CD4-positive, alpha-beta T cell (primary cell): ENCODE measurements at regions not wholly inside any gene's neighbourhood (a gene's known extent, or its start where the extent isn't known, plus 50 kb on each side); places are given as distances from the start of the nearest gene placed in this dataset.

Experiments used
- ATAC-seq: fragments of 200-7000 bp; cut with Tn5 transposase; one replicate; pipeline ENCODE4 v1.10.0; 2022; ENCODE audit warnings: mild to moderate bottlenecking; ENCODE audit not compliant: poor library complexity
- CTCF ChIA-PET: fragments of 350-600 bp; sonication (Branson Sonifier 250); formaldehyde crosslinking; loops from one replicate; lab custom pipeline; 2021; ENCODE audit warnings: antibody characterized with exemption, inconsistent platforms; lab: Charles Lee
- POLR2A ChIA-PET: fragments of 350-600 bp; sonication (Branson Sonifier 250); formaldehyde crosslinking; loops from one replicate; lab custom pipeline; 2021; ENCODE audit warnings: antibody characterized with exemption, inconsistent platforms; lab: Charles Lee
- DNase-seq, 14 experiments: peaks; one replicate each; pipeline ENCODE4 v3.0.0-alpha.2; 2013 to 2020; ENCODE audit warnings: mixed read lengths in 2 of 14
- H3K27ac ChIP-seq, 2 donors: one replicate each; pipeline versions ENCODE4 v1.5.1 to v1.7.0; 2013; ENCODE audit warnings: low read length in 2 of 2, low read depth in 1 of 2, mild to moderate bottlenecking in 1 of 2
- H3K27me3 ChIP-seq, 2 experiments: 1 replicate in 1 of 2; 2 replicates in 1 of 2; pipeline versions ENCODE4 v1.6.1 to v1.7.0; 2013; ENCODE audit warnings: low read length in 2 of 2, control low read depth in 1 of 2, mild to moderate bottlenecking in 1 of 2, moderate library complexity in 1 of 2; ENCODE audit not compliant: insufficient read depth in 2 of 2, control insufficient read depth in 1 of 2
- H3K36me3 ChIP-seq: one replicate; pipeline ENCODE4 v1.6.1; 2013; ENCODE audit warnings: low read length, control low read depth; ENCODE audit not compliant: insufficient read depth
- H3K4me1 ChIP-seq: one replicate; pipeline ENCODE4 v1.6.1; 2013; ENCODE audit warnings: low read length, control low read depth; ENCODE audit not compliant: insufficient read depth
- H3K4me3 ChIP-seq: one replicate; pipeline ENCODE4 v1.5.1; 2013; ENCODE audit warnings: mild to moderate bottlenecking, low read length, moderate library complexity
- H3K9me3 ChIP-seq, 2 experiments: 1 replicate in 1 of 2; 2 replicates in 1 of 2; pipeline versions ENCODE4 v1.6.1 to v1.7.0; 2013; ENCODE audit warnings: low read length in 2 of 2, mild to moderate bottlenecking in 2 of 2, control low read depth in 1 of 2, moderate library complexity in 1 of 2; ENCODE audit not compliant: control insufficient read depth in 1 of 2, insufficient read depth in 1 of 2
- H3K27ac Mint-ChIP-seq: one replicate; pipeline ENCODE4 v1.8.0; 2020; ENCODE audit warnings: mixed read lengths
- H3K27me3 Mint-ChIP-seq: one replicate; pipeline ENCODE4 v1.8.0; 2021; ENCODE audit warnings: mixed read lengths
- H3K36me3 Mint-ChIP-seq: one replicate; pipeline ENCODE4 v1.8.0; 2021; ENCODE audit warnings: low read depth, mixed read lengths
- H3K4me1 Mint-ChIP-seq: one replicate; pipeline ENCODE4 v1.8.0; 2021; ENCODE audit warnings: low read depth, mixed read lengths
- H3K4me3 Mint-ChIP-seq: one replicate; pipeline ENCODE4 v1.8.0; 2020; ENCODE audit warnings: mild to moderate bottlenecking, mixed read lengths
- H3K9me3 Mint-ChIP-seq: one replicate; pipeline ENCODE4 v1.8.0; 2020; ENCODE audit warnings: mixed read lengths
- CTCF ChIP-seq: fragments of 200-600 bp; IDR thresholded peaks from one replicate; pipeline ENCODE4 v1.8.0; 2022; ENCODE audit warnings: antibody characterized with exemption, mild to moderate bottlenecking
- intact Hi-C, 2 experiments: fragments of 100-400 bp; cut with DNase I in 1 of 2; cut with micrococcal nuclease in 1 of 2; formaldehyde crosslinking; loops; one replicate each; pipeline versions ENCODE4 v1.15.1 to v1.9.0; 2023 to 2025; cut with DNase I, micrococcal nuclease

GRCh38 chr10:111440501-111440900 is 363.7 kb downstream of the ADRA2A start:
- Mint-ChIP-seq H3K9me3 (no peaks in the 10 kb centered on the region), H3K4me1 (no peaks in the 10 kb centered on the region), H3K4me3 (no peak overlapping the region), H3K27me3 (peaks cover 33% of the 10 kb centered on the region), H3K27ac (no peak overlapping the region), H3K36me3 (no peaks in the 10 kb centered on the region)
- Histone ChIP-seq H3K36me3 (no peaks in the 10 kb centered on the region), H3K4me3 (no peak overlapping the region), H3K4me1 (no peaks in the 10 kb centered on the region), H3K9me3 (no peaks in the 10 kb centered on the region), H3K27me3 (peaks cover 0 to 6% of the 10 kb centered on the region in 2 experiments), H3K27ac (no peak overlapping the region)
- CTCF ChIA-PET: no interaction called here
- POLR2A ChIA-PET: no interaction called here
- DNase-seq (no peak), ATAC-seq (no peak)
- TF ChIP-seq CTCF: no peak
- intact Hi-C loops: no loop called here

- Mint-ChIP-seq H3K36me3 (no peaks in the 10 kb centered on the region), H3K4me1 (no peaks in the 10 kb centered on the region), H3K4me3 (no peak overlapping the region), H3K27ac (no peak overlapping the region), H3K27me3 (peaks cover 21% of the 10 kb centered on the region), H3K9me3 (peaks cover 3% of the 10 kb centered on the region)
- ChIA-PET POLR2A (no interaction called here), CTCF (no interaction called here)
- no peak overlapping the region for H3K27ac ChIP-seq
- H3K4me3 ChIP-seq: no peak overlapping the region
- no peaks in the 10 kb centered on the region for H3K4me1 ChIP-seq
- H3K9me3 ChIP-seq: no peaks in the 10 kb centered on the region
- no peak for ATAC-seq
- no peak for TF ChIP-seq CTCF
- intact Hi-C loops: no loop called here
- H3K36me3 ChIP-seq: no peaks in the 10 kb centered on the region
- no peak for DNase-seq
- peaks cover 0 to 7% of the 10 kb centered on the region in 2 experiments for H3K27me3 ChIP-seq
Measured at GRCh38 chr10:111445667-111446066, 368.8 kb downstream of the ADRA2A start.

- intact Hi-C loops: no loop called here
- Mint-ChIP-seq H3K36me3 (no peaks in the 10 kb centered on the region), H3K27ac (no peak overlapping the region), H3K4me3 (no peak overlapping the region), H3K9me3 (peaks cover 3% of the 10 kb centered on the region), H3K4me1 (no peaks in the 10 kb centered on the region), H3K27me3 (peaks cover 13% of the 10 kb centered on the region)
- ATAC-seq (no peak), DNase-seq (no peak)
- Histone ChIP-seq H3K9me3 (no peaks in the 10 kb centered on the region), H3K36me3 (no peaks in the 10 kb centered on the region), H3K4me1 (no peaks in the 10 kb centered on the region), H3K4me3 (no peak overlapping the region), H3K27me3 (peaks cover 0 to 7% of the 10 kb centered on the region in 2 experiments), H3K27ac (no peak overlapping the region)
- ChIA-PET CTCF (no interaction called here), POLR2A (no interaction called here)
- TF ChIP-seq CTCF: no peak
Measured at GRCh38 chr10:111446966-111447365, 370.1 kb downstream of the ADRA2A start.
